ENCODE measurements at regions not wholly inside any gene's neighbourhood (a gene's known extent, or its start where the extent isn't known, plus 50 kb on each side); places are given as distances from the start of the nearest gene placed in this dataset.

DNA sequence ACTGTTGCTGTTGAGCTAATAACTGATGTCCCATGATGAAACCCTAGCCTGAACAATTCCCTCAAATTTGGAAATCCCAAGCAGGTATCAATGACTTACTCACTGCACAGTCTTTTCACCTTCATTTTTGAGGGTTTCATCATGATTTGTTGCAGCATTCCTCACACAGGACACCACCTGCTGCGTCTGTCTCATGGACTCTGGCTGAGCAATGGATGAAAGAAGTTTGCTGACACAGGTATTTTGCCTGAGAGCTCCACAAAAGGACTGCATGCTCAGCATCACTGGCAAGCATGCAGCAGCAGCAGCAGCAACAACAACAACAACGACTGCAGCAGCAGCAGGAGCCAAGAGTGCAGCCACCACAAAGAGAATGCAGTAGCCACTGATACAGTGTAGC, 955.4 kb upstream of the AMELY start:
- TF ChIP-seq, protein P1, sequence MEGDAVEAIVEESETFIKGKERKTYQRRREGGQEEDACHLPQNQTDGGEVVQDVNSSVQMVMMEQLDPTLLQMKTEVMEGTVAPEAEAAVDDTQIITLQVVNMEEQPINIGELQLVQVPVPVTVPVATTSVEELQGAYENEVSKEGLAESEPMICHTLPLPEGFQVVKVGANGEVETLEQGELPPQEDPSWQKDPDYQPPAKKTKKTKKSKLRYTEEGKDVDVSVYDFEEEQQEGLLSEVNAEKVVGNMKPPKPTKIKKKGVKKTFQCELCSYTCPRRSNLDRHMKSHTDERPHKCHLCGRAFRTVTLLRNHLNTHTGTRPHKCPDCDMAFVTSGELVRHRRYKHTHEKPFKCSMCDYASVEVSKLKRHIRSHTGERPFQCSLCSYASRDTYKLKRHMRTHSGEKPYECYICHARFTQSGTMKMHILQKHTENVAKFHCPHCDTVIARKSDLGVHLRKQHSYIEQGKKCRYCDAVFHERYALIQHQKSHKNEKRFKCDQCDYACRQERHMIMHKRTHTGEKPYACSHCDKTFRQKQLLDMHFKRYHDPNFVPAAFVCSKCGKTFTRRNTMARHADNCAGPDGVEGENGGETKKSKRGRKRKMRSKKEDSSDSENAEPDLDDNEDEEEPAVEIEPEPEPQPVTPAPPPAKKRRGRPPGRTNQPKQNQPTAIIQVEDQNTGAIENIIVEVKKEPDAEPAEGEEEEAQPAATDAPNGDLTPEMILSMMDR (IDR thresholded peaks at IDR 0.05): no peak
- no peak for TF ChIP-seq POLR2A (IDR thresholded peaks at IDR 0.05)
